ENCODE measurements at regions not wholly inside any gene's neighbourhood (a gene's known extent, or its start where the extent isn't known, plus 50 kb on each side); places are given as distances from the start of the nearest gene placed in this dataset.

GRCh38 chr2:104163611-104164130, 690.2 kb upstream of the POU3F3 start:
- H3K27ac ChIP-seq: no peak overlapping the region
- H3K4me3 ChIP-seq: no peak overlapping the region
- TF ChIP-seq POLR2A (IDR thresholded peaks at IDR 0.05): no peak
- TF ChIP-seq EP300 (IDR thresholded peaks at IDR 0.05): no peak
- TF ChIP-seq CTCF (IDR thresholded peaks at IDR 0.05): no peak
- TF ChIP-seq POLR2AphosphoS5 (IDR thresholded peaks at IDR 0.05): no peak
- DNase-seq (ENCODE audit: low spot score in 2 of 2): no peak
- H3K36me3 ChIP-seq: no peaks in the 10 kb centered on the region
- H3K9me3 ChIP-seq: no peaks in the 10 kb centered on the region
- 48% methylated on average over 2 of the region's 2 CpGs for WGBS
- no peaks in the 10 kb centered on the region for H3K4me1 ChIP-seq
- H3K27me3 ChIP-seq: no peaks in the 10 kb centered on the region

- Histone ChIP-seq H3K9me3 (no peaks in the 10 kb centered on the region), H3K4me3 (no peak overlapping the region), H3K27ac (no peak overlapping the region), H3K36me3 (no peaks in the 10 kb centered on the region), H3K4me1 (no peaks in the 10 kb centered on the region), H3K27me3 (no peaks in the 10 kb centered on the region)
- DNase-seq (ENCODE audit: low spot score in 2 of 2): no peak
- 95% methylated on average over 7 of the region's 7 CpGs for WGBS
- TF ChIP-seq POLR2A (IDR thresholded peaks at IDR 0.05): no peak
- TF ChIP-seq EP300 (IDR thresholded peaks at IDR 0.05): no peak
- no peak for TF ChIP-seq POLR2AphosphoS5 (IDR thresholded peaks at IDR 0.05)
- no peak for TF ChIP-seq CTCF (IDR thresholded peaks at IDR 0.05)
These were observed 689.1 kb upstream of the POU3F3 start for GRCh38 chr2:104164721-104165252.

- Histone ChIP-seq H3K9me3 (no peaks in the 10 kb centered on the region), H3K4me1 (no peaks in the 10 kb centered on the region), H3K4me3 (no peak overlapping the region), H3K27me3 (no peaks in the 10 kb centered on the region), H3K36me3 (no peaks in the 10 kb centered on the region), H3K27ac (no peak overlapping the region)
- TF ChIP-seq EP300 (IDR thresholded peaks at IDR 0.05): no peak
- no peak for TF ChIP-seq POLR2AphosphoS5 (IDR thresholded peaks at IDR 0.05)
- TF ChIP-seq CTCF (IDR thresholded peaks at IDR 0.05): no peak
- 86% methylated on average over 1 of the region's 1 CpG for WGBS
- DNase-seq (ENCODE audit: low spot score in 2 of 2): no peak
These were observed 676.7 kb upstream of the POU3F3 start for GRCh38 chr2:104177179-104177578.

- no peak overlapping the region for H3K4me3 ChIP-seq
- no peaks in the 10 kb centered on the region for H3K36me3 ChIP-seq
- 96% methylated on average over 1 of the region's 1 CpG for WGBS
- no peaks in the 10 kb centered on the region for H3K27me3 ChIP-seq
- no peaks in the 10 kb centered on the region for H3K9me3 ChIP-seq
- H3K27ac ChIP-seq: no peak overlapping the region
- no peak for TF ChIP-seq POLR2A (IDR thresholded peaks at IDR 0.05)
- TF ChIP-seq POLR2AphosphoS5 (IDR thresholded peaks at IDR 0.05): no peak
- TF ChIP-seq EP300 (IDR thresholded peaks at IDR 0.05): no peak
- no peak for TF ChIP-seq CTCF (IDR thresholded peaks at IDR 0.05)
- no peak for DNase-seq (ENCODE audit: low spot score in 2 of 2)
- H3K4me1 ChIP-seq: no peaks in the 10 kb centered on the region
These were observed 674.3 kb upstream of the POU3F3 start for GRCh38 chr2:104179644-104180043.

- Histone ChIP-seq H3K9me3 (no peaks in the 10 kb centered on the region), H3K4me3 (no peak overlapping the region), H3K27ac (no peak overlapping the region), H3K36me3 (no peaks in the 10 kb centered on the region), H3K4me1 (no peaks in the 10 kb centered on the region), H3K27me3 (no peaks in the 10 kb centered on the region)
- DNase-seq (ENCODE audit: low spot score in 2 of 2): no peak
- TF ChIP-seq POLR2A (IDR thresholded peaks at IDR 0.05): no peak
- no peak for TF ChIP-seq POLR2AphosphoS5 (IDR thresholded peaks at IDR 0.05)
- TF ChIP-seq EP300 (IDR thresholded peaks at IDR 0.05): no peak
- no peak for TF ChIP-seq CTCF (IDR thresholded peaks at IDR 0.05)
- WGBS: 71% methylated on average over 2 of the region's 2 CpGs
These were observed 653.3 kb upstream of the POU3F3 start for GRCh38 chr2:104200533-104201168.
